HG02938 (cell line): ENCODE measurements at regions not wholly inside any gene's neighbourhood (a gene's known extent, or its start where the extent isn't known, plus 50 kb on each side); places are given as distances from the start of the nearest gene placed in this dataset.

Experiments used
- ATAC-seq: cut with Tn5 transposase; IDR thresholded peaks from one replicate; pipeline ENCODE4 v1.9.1; 2021; ENCODE audit warnings: mild to moderate bottlenecking, moderate library complexity; ENCODE audit not compliant: unreplicated experiment

GRCh38 chr5:51027271-51027670 is 356.0 kb upstream of the ISL1 start:
- ATAC-seq = no peak

DNA sequence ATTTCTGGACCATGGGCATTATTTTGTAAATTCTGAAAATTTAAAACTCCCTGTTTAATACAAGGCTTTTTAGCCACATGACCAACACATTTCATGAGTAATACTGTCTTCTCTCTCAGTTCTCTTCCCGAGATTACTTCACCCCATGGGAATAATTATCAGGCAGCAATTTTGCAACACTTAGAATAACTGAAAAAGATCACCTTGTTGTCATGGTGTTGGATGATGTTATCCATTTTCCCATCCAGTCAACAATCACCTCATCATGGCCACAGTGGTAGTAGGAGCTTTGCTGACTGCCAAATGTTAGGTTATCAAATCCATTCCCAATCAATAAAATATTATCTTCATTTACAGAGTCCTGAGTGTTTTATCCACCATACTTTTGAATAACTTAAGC is 354.9 kb upstream of the ISL1 start:
- ATAC-seq = no peak

DNA sequence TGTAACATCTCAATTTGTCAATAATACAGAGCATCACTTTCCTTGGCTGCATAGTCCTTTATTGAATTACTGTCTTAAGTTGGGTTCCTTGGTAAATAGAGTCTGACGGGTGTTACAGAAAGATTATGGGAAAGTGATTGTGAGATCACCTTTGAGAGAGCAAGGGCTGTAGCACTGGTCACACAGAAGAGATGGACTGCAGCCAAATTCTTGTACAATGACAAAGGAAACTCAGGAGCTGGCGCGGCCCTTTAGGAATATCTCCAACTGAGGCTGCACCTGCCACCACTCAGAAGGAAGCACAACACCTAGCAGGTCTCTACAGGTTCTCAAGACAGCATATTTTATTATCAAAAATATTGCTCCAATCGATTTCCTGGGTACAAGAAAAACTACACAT is 350.0 kb upstream of the ISL1 start:
- no peak for ATAC-seq

DNA sequence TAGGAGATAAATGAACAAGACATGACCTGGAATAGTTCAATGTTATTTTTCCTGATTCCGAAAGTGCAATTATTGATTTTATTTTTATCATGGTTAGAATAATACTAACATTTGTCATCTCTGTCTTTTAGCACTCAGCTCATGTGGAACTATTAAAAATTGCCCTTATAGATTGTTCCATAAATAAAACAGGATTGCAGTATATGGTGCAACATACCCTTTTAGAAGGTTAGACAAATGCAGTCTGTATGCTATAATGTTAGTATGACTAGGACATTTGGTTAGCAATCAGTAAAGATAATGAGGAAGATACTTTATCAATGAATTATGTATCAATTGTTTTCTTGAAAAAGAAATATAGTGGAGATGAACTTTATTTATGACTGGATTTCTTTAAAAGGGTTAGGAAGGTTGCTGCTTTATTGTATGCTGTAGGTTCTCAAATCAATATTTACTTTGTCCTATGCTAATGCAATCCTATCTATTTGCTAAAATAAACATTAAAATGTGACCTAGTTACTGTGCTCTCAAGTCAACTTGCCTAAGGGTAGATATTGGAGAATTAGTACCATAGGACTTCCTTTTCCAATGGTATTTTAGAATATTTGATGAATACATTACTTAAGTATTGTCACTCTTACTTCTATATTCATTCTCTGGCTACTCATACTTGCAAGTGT is 348.9 kb upstream of the ISL1 start:
- no peak for ATAC-seq

DNA sequence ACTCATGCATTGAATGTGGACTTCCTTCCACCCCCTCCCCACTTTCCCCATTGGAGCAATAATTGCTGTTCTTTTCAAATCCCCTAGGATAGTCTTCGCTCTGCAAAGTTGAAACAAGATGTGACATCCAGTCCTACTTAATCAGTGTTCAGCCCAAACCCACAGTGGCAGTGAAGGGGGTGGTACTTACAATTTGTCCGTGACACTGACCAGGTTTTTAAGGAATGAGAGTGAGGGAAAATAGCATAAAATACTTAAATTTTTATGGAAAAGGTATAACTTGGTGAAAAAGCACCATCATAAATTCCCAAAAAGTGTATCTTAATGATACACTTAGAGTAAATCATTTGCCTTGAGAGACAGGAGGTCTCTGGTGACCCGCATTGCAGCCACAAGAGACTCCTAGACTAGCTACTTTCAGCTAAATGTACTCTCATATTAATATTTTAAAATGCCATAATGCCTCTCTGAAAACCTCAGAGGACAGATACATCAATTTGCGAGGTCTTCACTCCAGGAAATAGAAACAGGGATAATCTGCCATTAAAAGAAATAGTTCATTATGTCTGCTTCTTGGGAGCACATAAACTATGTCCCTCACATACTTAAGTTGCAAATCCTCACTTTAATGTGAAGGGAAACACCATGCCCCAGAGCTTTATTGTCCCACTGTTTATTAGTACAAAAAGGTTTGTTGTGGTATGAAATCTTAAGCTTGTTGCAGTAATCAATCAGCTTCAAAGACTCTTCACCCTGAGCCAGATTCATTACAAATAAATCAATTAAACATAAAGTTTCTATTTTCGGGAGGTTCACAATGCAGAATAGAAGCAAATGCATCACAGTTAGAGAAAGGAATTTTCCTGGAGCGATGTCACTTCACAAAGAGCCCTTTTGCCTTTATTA is 343.6 kb upstream of the ISL1 start:
- ATAC-seq = no peak

- ATAC-seq = no peak
Observed at GRCh38 chr5:51043745-51044144, 339.5 kb upstream of the ISL1 start.

DNA sequence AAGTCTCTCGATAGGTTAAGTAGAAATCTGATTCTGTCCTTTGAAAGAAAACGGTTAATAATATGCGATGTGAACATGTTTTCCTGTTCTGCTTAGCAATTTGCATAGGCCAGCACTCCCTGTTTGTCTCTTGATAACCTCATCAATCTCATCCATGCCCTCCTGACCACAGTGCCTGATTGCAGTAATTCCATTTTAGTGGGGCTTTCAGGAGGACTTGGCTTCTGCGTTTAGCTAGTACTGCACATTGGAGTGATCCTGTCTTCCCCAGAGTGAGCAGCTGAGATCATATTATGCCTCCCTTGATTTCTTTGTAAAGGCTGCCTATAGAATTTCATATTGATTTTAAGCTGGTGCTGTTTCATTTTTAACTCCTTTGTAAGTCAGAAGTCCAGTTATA is 335.9 kb upstream of the ISL1 start:
- ATAC-seq = no peak

GRCh38 chr5:51053361-51053760 is 329.9 kb upstream of the ISL1 start:
- ATAC-seq = no peak

GRCh38 chr5:51060953-51061352 is 322.3 kb upstream of the ISL1 start:
- no peak for ATAC-seq

DNA sequence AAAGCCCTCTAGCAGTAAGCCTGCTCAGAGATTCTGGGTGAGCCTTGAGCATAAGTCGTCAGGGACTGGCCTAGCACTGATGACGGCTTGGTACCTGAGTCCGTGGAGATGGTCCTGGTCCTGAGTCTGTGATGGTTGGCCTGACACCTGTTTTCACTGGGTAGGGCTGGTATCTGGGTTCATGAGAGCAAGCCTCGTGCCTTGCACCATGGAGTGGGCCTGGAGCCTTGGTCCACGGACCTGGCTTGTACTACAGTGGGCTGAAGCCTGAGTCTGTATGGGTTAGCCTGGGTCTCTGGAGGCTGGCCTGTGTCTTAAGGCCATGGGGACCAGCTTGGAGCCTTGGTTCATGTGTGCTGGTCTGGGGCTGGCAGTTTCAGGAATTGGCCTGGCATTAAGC is 310.3 kb upstream of the ISL1 start:
- ATAC-seq = no peak

DNA sequence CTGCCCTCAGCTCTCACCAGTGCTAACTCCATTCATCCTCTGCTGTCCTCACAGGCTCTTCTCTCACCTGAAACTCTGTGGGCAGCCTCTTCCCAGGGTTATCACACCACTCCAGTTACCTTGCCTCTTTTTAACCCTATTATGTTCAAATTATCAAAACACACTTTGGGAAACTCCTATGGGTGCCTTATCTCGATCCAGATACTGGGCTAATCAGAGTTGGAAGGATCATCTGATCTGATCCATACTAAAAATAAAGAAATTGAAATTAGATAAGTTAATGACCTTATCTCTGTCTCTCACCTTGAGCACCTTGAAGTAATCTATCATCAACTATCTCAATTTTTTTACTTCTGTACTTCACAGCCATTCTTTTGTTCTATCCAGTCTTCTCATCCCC is 300.5 kb upstream of the ISL1 start:
- no peak for ATAC-seq

- no peak for ATAC-seq
Observed at GRCh38 chr5:51091816-51092215, 291.4 kb upstream of the ISL1 start.

- ATAC-seq = no peak
Observed at GRCh38 chr5:51095486-51095885, 287.8 kb upstream of the ISL1 start.

DNA sequence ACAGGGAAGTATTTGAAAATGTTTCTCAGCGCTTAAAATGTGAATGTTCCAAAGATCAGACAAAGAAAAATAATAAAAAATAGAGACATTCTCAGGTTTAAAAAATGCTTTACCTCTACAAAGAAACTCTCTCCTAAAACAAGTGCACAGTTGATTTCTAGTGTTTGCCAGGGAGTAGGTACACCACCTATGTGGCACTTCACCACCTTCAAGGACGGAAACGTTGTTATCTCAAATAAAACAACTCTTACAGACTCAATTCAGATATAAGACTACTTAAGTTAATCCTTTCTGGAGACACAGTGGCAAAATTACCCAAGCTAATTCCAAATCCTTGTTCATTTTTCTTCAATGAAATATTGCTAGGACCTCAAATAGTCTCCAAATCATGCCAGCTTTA is 286.4 kb upstream of the ISL1 start:
- no peak for ATAC-seq

DNA sequence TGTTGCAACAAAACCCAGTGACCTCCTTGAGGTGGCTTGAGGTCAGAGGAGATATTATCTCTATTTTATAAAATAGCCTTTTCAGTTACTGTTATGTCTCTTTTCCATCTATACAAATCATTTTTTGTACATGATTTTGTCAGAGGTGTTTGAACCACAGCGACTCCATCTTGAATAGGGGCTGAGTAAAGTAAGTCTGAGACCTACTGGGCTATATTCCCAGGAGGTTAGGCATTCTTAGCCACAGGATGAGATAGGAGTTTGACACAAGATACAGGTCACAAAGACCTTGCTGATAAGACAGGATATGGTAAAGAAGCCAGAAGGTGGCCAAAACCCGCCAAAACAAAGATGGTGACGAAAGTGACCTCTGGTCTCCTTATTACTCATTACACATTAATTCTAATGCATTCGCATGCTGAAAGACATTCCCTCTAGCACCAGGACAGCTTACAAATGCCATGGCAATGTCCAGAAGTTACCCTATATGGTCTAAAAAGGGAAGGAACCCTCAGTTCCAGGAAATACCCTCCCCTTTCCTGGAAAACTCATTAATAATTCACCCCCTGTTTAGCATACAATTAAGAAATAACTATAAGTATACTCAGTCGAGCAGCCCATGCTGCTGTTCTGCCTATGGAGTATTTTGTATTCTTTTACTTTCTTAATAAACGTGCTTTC is 283.9 kb upstream of the ISL1 start:
- no peak for ATAC-seq

DNA sequence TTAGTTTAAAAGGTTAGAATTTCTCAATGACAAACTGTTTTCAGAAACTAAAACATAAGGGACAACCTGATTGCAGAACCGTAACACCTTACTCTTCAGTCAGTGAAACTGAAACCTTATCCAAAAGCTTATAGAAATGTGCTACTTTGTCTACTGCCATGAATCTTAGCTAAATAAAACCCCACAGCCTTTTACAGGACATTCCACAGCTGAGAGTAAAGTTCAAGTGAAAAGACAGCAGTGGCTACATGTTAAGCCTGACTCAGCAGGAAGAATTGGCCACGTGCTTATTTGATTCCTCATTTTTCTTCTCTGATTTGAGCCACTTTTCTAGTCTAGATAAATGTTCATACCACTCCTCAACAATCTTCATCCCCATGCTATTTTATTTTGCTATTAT is 278.7 kb upstream of the ISL1 start:
- ATAC-seq = no peak

DNA sequence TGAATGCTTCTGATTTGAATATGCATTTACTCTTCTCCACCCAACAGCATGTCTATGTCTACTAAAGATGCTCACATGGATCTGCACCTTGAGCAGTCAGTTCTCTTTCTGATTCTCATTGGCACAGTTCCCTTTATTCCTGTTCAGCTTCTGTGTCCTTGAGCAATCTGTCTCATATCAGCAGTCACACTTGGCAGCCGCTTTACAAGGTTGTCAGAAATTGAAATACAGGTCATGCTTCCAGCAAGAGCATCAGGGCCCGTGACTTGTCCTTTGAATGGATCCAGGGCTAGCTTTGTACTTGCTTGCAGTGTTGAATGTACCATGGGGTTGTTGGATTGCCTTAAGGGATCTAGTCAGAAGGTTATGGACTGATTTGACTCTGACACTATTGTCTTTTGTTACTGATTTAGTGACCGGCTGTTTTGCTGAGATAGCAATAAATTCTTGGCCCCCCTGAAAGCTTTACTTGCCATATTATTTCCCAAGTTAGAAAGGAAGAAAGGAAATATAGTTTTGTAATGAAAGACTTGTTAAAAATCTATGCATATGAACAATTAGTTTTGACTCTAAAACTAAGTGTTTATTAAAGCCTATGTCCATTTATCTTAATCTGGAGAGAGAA is 273.4 kb upstream of the ISL1 start:
- ATAC-seq = no peak

GRCh38 chr5:51131266-51131665 is 252.0 kb upstream of the ISL1 start:
- ATAC-seq = no peak

DNA sequence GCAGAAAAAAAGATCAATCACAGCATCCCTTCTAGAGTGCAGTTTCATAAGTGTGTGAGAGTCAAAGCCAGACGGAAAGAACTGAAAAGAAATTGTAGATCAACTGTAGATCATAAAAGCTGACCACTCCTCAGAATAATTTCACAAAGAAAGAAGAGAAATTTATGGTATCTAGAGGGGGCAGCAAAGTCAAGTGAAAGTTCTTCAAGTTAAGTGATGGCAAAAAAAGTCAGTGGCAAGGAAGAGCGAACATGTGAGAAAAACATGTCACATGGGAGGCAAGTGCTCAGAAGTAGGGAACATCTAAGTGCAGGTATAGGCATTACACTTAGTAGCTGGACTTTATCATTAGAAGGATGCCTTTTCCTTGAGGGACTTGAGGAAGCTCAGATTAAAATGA is 245.1 kb upstream of the ISL1 start:
- no peak for ATAC-seq

GRCh38 chr5:51148437-51148836 is 234.8 kb upstream of the ISL1 start:
- ATAC-seq = no peak

DNA sequence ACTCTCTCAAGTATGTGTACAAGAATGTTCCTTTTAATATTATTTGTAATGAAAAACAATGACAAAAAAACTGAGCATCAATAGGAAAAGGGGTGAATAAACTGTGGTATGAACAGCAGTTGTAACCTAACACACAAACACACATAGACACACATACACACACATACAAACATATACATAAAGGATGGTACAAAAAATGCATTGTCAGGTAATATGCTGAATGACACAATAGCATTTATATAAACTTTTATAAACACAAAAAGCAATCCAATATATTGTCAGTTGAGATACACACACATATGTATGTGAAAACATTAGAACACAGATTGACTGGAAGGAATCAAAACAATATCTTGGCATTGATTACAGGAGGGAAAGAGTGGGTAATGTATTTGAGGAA is 227.0 kb upstream of the ISL1 start:
- ATAC-seq = no peak
